H1 (cell line): ENCODE measurements at regions not wholly inside any gene's neighbourhood (a gene's known extent, or its start where the extent isn't known, plus 50 kb on each side); places are given as distances from the start of the nearest gene placed in this dataset.

Experiments used
- CTCF ChIA-PET: fragments of 300-600 bp; sonication (Branson Sonifier 250); formaldehyde crosslinking; loops from one replicate; lab custom pipeline; 2021; ENCODE audit not compliant: partially characterized antibody; lab: Charles Lee
- POLR2A ChIA-PET: fragments of 300-600 bp; sonication (Branson Sonifier 250); formaldehyde crosslinking; loops from one replicate; lab custom pipeline; 2021; ENCODE audit warnings: inconsistent platforms; ENCODE audit not compliant: partially characterized antibody; lab: Charles Lee
- DNase-seq, 2 experiments: peaks; one replicate each; pipeline versions ENCODE4 v3.0.0 to v3.0.0-alpha.2; 2010 to 2022; ENCODE audit warnings: low spot score in 2 of 2, low read depth in 1 of 2, mixed read lengths in 1 of 2
- FAIRE-seq: peaks from 2 replicates; lab custom pipeline; 2011; peaks lifted over from hg19 to GRCh38; lab: Jason Lieb, UNC
- H2AFZ ChIP-seq: 2 replicates; pipeline ENCODE4 v1.8.1; 2012; ENCODE audit warnings: low read length, inconsistent platforms
- H2AK5ac ChIP-seq: 2 replicates; pipeline ENCODE4 v1.6.1; 2013; ENCODE audit warnings: low read depth, low read length
- H2BK120ac ChIP-seq: replicated peaks from 2 replicates; pipeline ENCODE3; 2013; ENCODE audit warnings: low read depth, low read length, inconsistent platforms
- H2BK12ac ChIP-seq: 2 replicates; pipeline ENCODE4 v1.6.1; 2013; ENCODE audit warnings: low read depth, low read length
- H2BK15ac ChIP-seq: 2 replicates; pipeline ENCODE4 v1.6.1; 2013; ENCODE audit warnings: low read length
- H2BK20ac ChIP-seq: 2 replicates; pipeline ENCODE4 v1.6.1; 2013; ENCODE audit warnings: low read length
- H2BK5ac ChIP-seq: 2 replicates; pipeline ENCODE4 v1.6.1; 2013; ENCODE audit warnings: low read depth, low read length
- H3K14ac ChIP-seq: 2 replicates; pipeline ENCODE4 v1.6.1; 2013; ENCODE audit warnings: inconsistent platforms; ENCODE audit not compliant: insufficient read length
- H3K18ac ChIP-seq: 2 replicates; pipeline ENCODE4 v1.6.1; 2013; ENCODE audit warnings: low read length; ENCODE audit errors: extremely low read depth
- H3K23ac ChIP-seq: 2 replicates; pipeline ENCODE4 v1.6.1; 2013; ENCODE audit warnings: inconsistent platforms; ENCODE audit not compliant: insufficient read length
- H3K23me2 ChIP-seq: 2 replicates; pipeline ENCODE4 v1.6.1; 2013; ENCODE audit warnings: low read depth, low read length
- H3K27ac ChIP-seq: 2 replicates; pipeline ENCODE4 v1.6.1; 2011; ENCODE audit warnings: low read depth, low read length, inconsistent platforms
- H3K27me3 ChIP-seq, 4 experiments: replicated peaks in 1 of 4; 1 replicate in 1 of 4; 2 replicates in 3 of 4; pipeline versions ENCODE4 v1.6.1 to v1.8.1; 2011 to 2013; ENCODE audit warnings: low read length in 3 of 4, mild to moderate bottlenecking in 3 of 4, inconsistent platforms in 2 of 4, mixed read lengths in 2 of 4, moderate library complexity in 1 of 4; ENCODE audit not compliant: control insufficient read depth in 3 of 4, insufficient read depth in 3 of 4; ENCODE audit errors: extremely low read depth in 1 of 4
- H3K36me3 ChIP-seq, 4 experiments: 2 replicates each; pipeline versions ENCODE4 v1.6.1 to v1.8.1; 2011 to 2013; ENCODE audit warnings: mild to moderate bottlenecking in 4 of 4, low read length in 3 of 4, moderate library complexity in 2 of 4, control low read depth in 1 of 4, inconsistent platforms in 1 of 4; ENCODE audit not compliant: insufficient read depth in 4 of 4, control insufficient read depth in 2 of 4
- H3K4ac ChIP-seq: replicated peaks from 2 replicates; pipeline ENCODE3; 2013; ENCODE audit warnings: low read length, low read depth, mixed read lengths, inconsistent platforms; ENCODE audit not compliant: insufficient read length
- H3K4me1 ChIP-seq, 4 experiments: replicated peaks in 1 of 4; 1 replicate in 1 of 4; 2 replicates in 3 of 4; pipeline versions ENCODE4 v1.6.1 to v1.8.1; 2011 to 2013; ENCODE audit warnings: low read length in 3 of 4, inconsistent platforms in 2 of 4, mixed read lengths in 1 of 4; ENCODE audit not compliant: insufficient read depth in 4 of 4, control insufficient read depth in 3 of 4
- H3K4me2 ChIP-seq, 2 experiments: 2 replicates each; pipeline versions ENCODE4 v1.6.1 to v1.8.1; 2011 to 2013; ENCODE audit warnings: low read depth in 2 of 2, low read length in 2 of 2, control low read depth in 1 of 2, inconsistent platforms in 1 of 2, mild to moderate bottlenecking in 1 of 2; ENCODE audit not compliant: insufficient read depth in 1 of 2
- H3K4me3 ChIP-seq, 4 experiments: fragments of 200-600, 300-600 bp in 1 of 4; sonication (generic), shearing (Covaris generic), sonication (Bioruptor Twin) in 1 of 4; 2 replicates each; pipeline versions ENCODE4 v1.5.1 to v1.8.1; 2011 to 2016; ENCODE audit warnings: low read length in 4 of 4, low read depth in 3 of 4, control low read depth in 2 of 4, inconsistent platforms in 2 of 4, mild to moderate bottlenecking in 2 of 4, mixed read lengths in 1 of 4, moderate library complexity in 1 of 4; ENCODE audit not compliant: insufficient read depth in 2 of 4; ENCODE audit errors: extremely low read depth in 1 of 4
- H3K56ac ChIP-seq: replicated peaks from 2 replicates; pipeline ENCODE3; 2013; ENCODE audit warnings: low read depth, mild to moderate bottlenecking, mixed read lengths, low read length, inconsistent platforms; ENCODE audit not compliant: insufficient read length
- H3K79me1 ChIP-seq: 2 replicates; pipeline ENCODE4 v1.6.1; 2013; ENCODE audit warnings: low read depth, low read length, control low read depth
- H3K79me2 ChIP-seq, 2 experiments: 2 replicates each; pipeline versions ENCODE4 v1.6.1 to v1.8.1; 2012 to 2013; ENCODE audit warnings: low read length in 2 of 2, mild to moderate bottlenecking in 2 of 2, inconsistent platforms in 1 of 2; ENCODE audit not compliant: insufficient read depth in 2 of 2, control insufficient read depth in 1 of 2
- H3K9ac ChIP-seq, 4 experiments: replicated peaks in 1 of 4; 1 replicate in 1 of 4; 2 replicates in 3 of 4; pipeline versions ENCODE4 v1.6.1 to v1.8.1; 2011 to 2013; ENCODE audit warnings: low read depth in 3 of 4, low read length in 3 of 4, control low read depth in 2 of 4, mild to moderate bottlenecking in 2 of 4, moderate library complexity in 2 of 4, inconsistent platforms in 1 of 4; ENCODE audit errors: extremely low read depth in 1 of 4
- H3K9me3 ChIP-seq, 2 experiments: 2 replicates each; pipeline versions ENCODE4 v1.6.1 to v1.8.1; 2012 to 2013; ENCODE audit warnings: mild to moderate bottlenecking in 2 of 2, moderate library complexity in 2 of 2, control low read depth in 1 of 2, inconsistent platforms in 1 of 2, low read depth in 1 of 2, low read length in 1 of 2, mixed read lengths in 1 of 2; ENCODE audit not compliant: insufficient read depth in 2 of 2
- H4K20me1 ChIP-seq, 2 experiments: replicated peaks in 1 of 2; 2 replicates each; pipeline versions ENCODE3 to v1.8.1; 2011 to 2013; ENCODE audit warnings: inconsistent platforms in 2 of 2, low read length in 2 of 2, mild to moderate bottlenecking in 1 of 2; ENCODE audit not compliant: insufficient read depth in 2 of 2, control insufficient read depth in 1 of 2
- H4K5ac ChIP-seq: 2 replicates; pipeline ENCODE4 v1.6.1; 2013; ENCODE audit warnings: low read length, low read depth, mixed read lengths, inconsistent platforms; ENCODE audit not compliant: insufficient read length
- H4K8ac ChIP-seq: 2 replicates; pipeline ENCODE4 v1.8.0; 2013; ENCODE audit warnings: mild to moderate bottlenecking, moderate library complexity, low read length, inconsistent platforms; ENCODE audit not compliant: insufficient read depth; ENCODE audit errors: extremely low read depth
- H4K91ac ChIP-seq: replicated peaks from 2 replicates; pipeline ENCODE3; 2013; ENCODE audit warnings: low read length, mixed read lengths, inconsistent platforms; ENCODE audit not compliant: insufficient read length
- ASH2L ChIP-seq: fragments of 200-600, 300-600 bp; sonication (generic); IDR thresholded peaks from one replicate; pipeline ENCODE4 v1.7.1; 2017; ENCODE audit warnings: low read length
- BACH1 ChIP-seq: IDR thresholded peaks from 2 replicates; pipeline ENCODE4 v1.6.1; 2012; ENCODE audit warnings: low read length, improper control_type of control experiment
- BCL11A ChIP-seq, 2 experiments: IDR thresholded peaks; one replicate each; pipeline ENCODE4 v1.6.1; 2011; ENCODE audit warnings: low read depth in 2 of 2, low read length in 2 of 2, mild to moderate bottlenecking in 2 of 2
- CTBP2 ChIP-seq: IDR thresholded peaks from 2 replicates; pipeline ENCODE4 v1.7.0; 2011; ENCODE audit warnings: borderline replicate concordance, mild to moderate bottlenecking, moderate library complexity, mixed read lengths, low read length; ENCODE audit not compliant: insufficient read depth, insufficient read length
- GTF2F1 ChIP-seq: IDR thresholded peaks from 2 replicates; pipeline ENCODE4 v1.6.1; 2012; ENCODE audit warnings: low read depth, low read length, improper control_type of control experiment, borderline replicate concordance
- MAFK ChIP-seq: IDR thresholded peaks from 2 replicates; pipeline ENCODE4 v1.6.1; 2012; ENCODE audit warnings: low read depth, mild to moderate bottlenecking, improper control_type of control experiment, low read length
- PHF8 ChIP-seq: fragments of 200-600 bp; sonication (generic); conservative IDR thresholded peaks from 2 replicates; pipeline ENCODE4 v1.7.1; 2012; ENCODE audit warnings: low read depth, mild to moderate bottlenecking, inconsistent platforms, low read length, moderate library complexity
- RAD21 ChIP-seq, 2 experiments: IDR thresholded peaks in 1 of 2; conservative IDR thresholded peaks in 1 of 2; 2 replicates each; pipeline ENCODE4 v1.6.1; 2011; ENCODE audit warnings: low read depth in 2 of 2, low read length in 2 of 2, improper control_type of control experiment in 1 of 2, inconsistent platforms in 1 of 2, mild to moderate bottlenecking in 1 of 2, moderate library complexity in 1 of 2
- RBBP5 ChIP-seq: IDR thresholded peaks from 2 replicates; pipeline ENCODE4 v1.7.1; 2012; ENCODE audit warnings: low read depth, mild to moderate bottlenecking, inconsistent platforms, low read length, moderate library complexity, borderline replicate concordance
- TAF1 ChIP-seq: IDR thresholded peaks from 2 replicates; pipeline ENCODE4 v1.6.1; 2011; ENCODE audit warnings: mild to moderate bottlenecking, low read depth, low read length
- ZNF274 ChIP-seq: IDR thresholded peaks from 2 replicates; pipeline ENCODE4 v1.7.0; 2012; ENCODE audit warnings: low read length, borderline replicate concordance; ENCODE audit errors: extremely low read depth
- WGBS, 2 experiments: shearing (Covaris generic) in 1 of 2; methylation state at CpG; one replicate each; pipeline versions ENCODE4 v1.1.6 to v1.1.7; 2013 to 2015; ENCODE audit warnings: low lambda C conversion rate in 2 of 2, mixed read lengths in 2 of 2, inconsistent platforms in 1 of 2, low coverage in 1 of 2, missing lambda C conversion rate in 1 of 2; ENCODE audit not compliant: insufficient replicate concordance in 2 of 2, insufficient coverage in 1 of 2, insufficient read length in 1 of 2; ENCODE audit errors: extremely low coverage in 1 of 2, missing lambda C conversion rate in 1 of 2; 5-methylcytosine and 5-hydroxymethylcytosine counted together
- TF ChIP-seq, protein P1 (sequence below): IDR thresholded peaks from 2 replicates; pipeline ENCODE4 v1.6.1; 2011; ENCODE audit warnings: low read depth, mild to moderate bottlenecking, low read length; ENCODE audit not compliant: insufficient read depth
- TF ChIP-seq, protein P2 (sequence below): IDR thresholded peaks from 2 replicates; pipeline ENCODE4 v1.6.1; 2012; ENCODE audit warnings: inconsistent platforms

DNA sequence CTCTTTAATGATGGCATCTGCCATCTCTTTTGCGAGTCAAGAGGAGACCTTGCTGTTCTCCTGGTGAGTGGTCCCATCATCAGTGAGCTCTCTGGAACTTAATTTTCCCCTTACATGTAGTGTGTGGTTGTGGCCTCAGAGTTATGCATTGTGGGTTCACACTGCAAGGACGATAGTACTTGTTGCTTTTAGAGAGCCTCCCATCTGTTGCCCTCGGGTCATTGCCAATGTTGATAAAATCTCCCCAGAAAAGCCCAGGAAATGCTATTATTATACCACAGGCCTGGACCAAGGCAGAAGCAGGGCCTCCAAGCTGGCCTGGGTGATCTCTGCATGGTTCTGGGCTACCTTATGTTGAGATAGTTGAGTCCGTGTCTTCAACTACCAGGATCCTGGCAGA is 241.6 kb downstream of the BMP7 start:
- Histone ChIP-seq H3K79me1 (no peaks in the 10 kb centered on the region), H2AK5ac (no peak overlapping the region), H3K9ac (no peak overlapping the region), H3K18ac (no peak overlapping the region), H2BK5ac (no peak overlapping the region; the same call in 1 of the 2 replicates), H3K56ac (no peak overlapping the region), H3K4me1 (peaks cover 0 to 10% (median 5%) of the 10 kb centered on the region in 4 experiments; a peak in 6 of 7 replicates), H3K14ac (no peak overlapping the region), H2BK12ac (no peak overlapping the region), H2BK15ac (no peak overlapping the region), H3K4me3 (no peak overlapping the region), H3K79me2 (no peaks in the 10 kb centered on the region), H4K91ac (no peak overlapping the region), H3K27me3 (peaks cover 0 to 2% (median 0%) of the 10 kb centered on the region in 4 experiments; a peak in 1 of 7 replicates), H3K4me2 (no peak overlapping the region), H3K23me2 (no peaks in the 10 kb centered on the region), H4K8ac (no peak overlapping the region), H4K20me1 (no peaks in the 10 kb centered on the region), H3K36me3 (no peaks in the 10 kb centered on the region), H2AFZ (no peak overlapping the region), H3K23ac (no peak overlapping the region), H4K5ac (no peak overlapping the region), H2BK120ac (no peak overlapping the region), H2BK20ac (no peak overlapping the region), H3K4ac (no peak overlapping the region), H3K27ac (no peak overlapping the region), H3K9me3 (no peaks in the 10 kb centered on the region)
- no peak for DNase-seq
- no peak for FAIRE-seq
- CTCF ChIA-PET = interaction anchor here (1.0 to 2.3 kb wide), 7 partner anchors 10 to 67 kb away, joined by 3 to 11 read pairs (median 4); no protein-coding TSS in a partner anchor
- POLR2A ChIA-PET = interaction anchor here (1.2 kb wide), 1 partner anchor 18 kb away, joined by 3 read pairs; no protein-coding TSS in a partner anchor
- WGBS, 2 experiments = 87% methylated on average over 4 of the region's 4 CpGs; no CpG with 5 or more reads in 1 of the 2 experiments
- TF ChIP-seq, protein P1, sequence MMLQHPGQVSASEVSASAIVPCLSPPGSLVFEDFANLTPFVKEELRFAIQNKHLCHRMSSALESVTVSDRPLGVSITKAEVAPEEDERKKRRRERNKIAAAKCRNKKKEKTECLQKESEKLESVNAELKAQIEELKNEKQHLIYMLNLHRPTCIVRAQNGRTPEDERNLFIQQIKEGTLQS = no peak
- TF ChIP-seq RBBP5 (no peak), GTF2F1 (no peak), BACH1 (no peak), BCL11A (IDR thresholded peaks at IDR 0.05; ENCODE audit: low read depth in 2 of 2, low read length in 2 of 2) (no peak), MAFK (no peak), CTBP2 (no peak), RAD21 (IDR thresholded peaks at IDR 0.05 in 1 of 2, conservative IDR thresholded peaks at IDR 0.05 in 1 of 2; ENCODE audit: low read depth in 2 of 2, low read length in 2 of 2) (no peak), ZNF274 (no peak), TAF1 (no peak), ASH2L (no peak), PHF8 (no peak)
- TF ChIP-seq, protein P2, sequence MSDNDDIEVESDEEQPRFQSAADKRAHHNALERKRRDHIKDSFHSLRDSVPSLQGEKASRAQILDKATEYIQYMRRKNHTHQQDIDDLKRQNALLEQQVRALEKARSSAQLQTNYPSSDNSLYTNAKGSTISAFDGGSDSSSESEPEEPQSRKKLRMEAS = no peak
